GM11168 (cell line): ENCODE measurements at regions not wholly inside any gene's neighbourhood (a gene's known extent, or its start where the extent isn't known, plus 50 kb on each side); places are given as distances from the start of the nearest gene placed in this dataset.

Experiments
- in situ Hi-C: fragments of 300-500 bp; cut with MboI; formaldehyde crosslinking; loops from one replicate; pipeline ENCODE4 v1.12.0; 2022; ENCODE audit warnings: low sequenced_read_pairs; ENCODE audit not compliant: unreplicated experiment

GRCh38 chr3:44061961-44062360 is 179.7 kb upstream of the TOPAZ1 start:
- in situ Hi-C loops = no loop called here

DNA sequence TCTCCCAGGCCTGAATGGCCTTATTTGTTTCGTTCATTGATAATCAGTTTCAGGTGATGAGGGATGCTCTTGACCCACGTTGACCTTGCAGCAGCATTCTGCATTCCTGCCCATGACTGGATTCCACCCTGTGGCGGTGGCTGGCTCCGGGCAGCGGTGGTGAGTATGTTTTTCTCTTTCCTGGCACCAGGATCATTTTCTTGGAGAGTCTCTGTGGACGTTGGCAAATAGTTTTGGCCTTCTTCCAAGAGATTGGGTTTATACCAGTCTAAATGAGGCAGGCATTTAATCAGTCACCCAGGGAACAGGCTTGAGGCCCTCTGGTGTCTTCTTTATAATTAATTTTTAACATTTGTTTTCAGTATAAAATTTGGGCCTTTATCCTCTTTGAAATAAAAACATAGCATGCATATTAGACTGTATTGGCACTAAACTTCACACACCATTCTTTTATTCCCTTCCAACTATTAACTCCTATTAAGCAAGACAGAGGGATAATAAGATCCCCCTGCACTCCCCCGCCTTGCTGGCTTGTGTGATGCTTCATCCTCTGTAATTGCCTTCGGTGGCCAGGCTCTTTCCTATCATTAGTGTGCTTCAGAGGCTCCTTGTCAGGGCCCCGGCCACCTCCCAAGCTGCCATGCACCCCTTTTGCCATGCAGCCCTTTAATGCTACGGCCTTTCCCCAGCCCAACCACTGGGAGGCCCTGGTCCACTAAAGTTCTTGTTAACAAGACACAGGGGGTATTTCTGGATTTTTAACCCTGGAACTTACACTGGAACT is 176.2 kb upstream of the TOPAZ1 start:
- in situ Hi-C loops = no loop called here

- in situ Hi-C loops = no loop called here
Observed at GRCh38 chr3:44066806-44067205, 174.9 kb upstream of the TOPAZ1 start.

DNA sequence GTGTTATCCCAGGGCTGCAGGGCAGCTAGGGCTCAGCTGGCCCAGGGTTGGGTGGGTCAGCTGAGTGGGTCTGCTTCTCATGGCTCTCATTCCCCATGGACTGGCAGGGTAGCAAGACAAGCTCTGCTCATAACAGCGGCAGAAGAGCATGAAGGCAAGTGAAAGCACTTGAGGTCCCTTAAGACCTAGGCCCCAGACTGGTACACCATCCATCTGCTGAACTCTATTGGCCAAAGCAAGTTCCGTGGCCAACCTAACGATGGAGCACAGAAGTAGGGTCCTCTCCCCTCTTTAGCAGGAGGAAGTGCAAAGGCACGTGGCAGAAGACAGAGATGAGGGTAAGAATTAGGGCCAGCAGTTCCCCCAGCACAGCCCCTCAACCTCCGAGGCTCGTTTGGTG is 174.3 kb upstream of the TOPAZ1 start:
- in situ Hi-C loops = no loop called here

- in situ Hi-C loops = no loop called here
Observed at GRCh38 chr3:44068753-44069152, 172.9 kb upstream of the TOPAZ1 start.

DNA sequence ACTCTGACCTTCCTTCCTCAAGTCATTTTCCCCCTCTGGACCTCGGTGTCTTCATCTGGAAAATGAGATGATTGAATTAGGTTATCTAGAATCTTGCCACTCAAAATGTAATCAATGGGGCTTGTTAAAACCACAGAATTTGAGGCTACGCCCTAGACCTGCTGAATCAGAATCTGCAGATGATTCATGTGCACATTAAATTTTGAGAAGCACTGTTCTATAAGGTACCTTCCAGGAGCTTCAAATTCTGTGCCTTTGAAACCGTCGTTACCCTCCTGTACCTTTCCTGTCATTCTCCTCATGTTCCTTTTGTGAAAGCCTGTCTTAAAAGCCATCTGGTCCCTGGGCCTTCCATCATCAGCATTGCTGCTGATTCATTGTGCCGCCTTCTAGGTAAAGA is 172.4 kb upstream of the TOPAZ1 start:
- in situ Hi-C loops = no loop called here

DNA sequence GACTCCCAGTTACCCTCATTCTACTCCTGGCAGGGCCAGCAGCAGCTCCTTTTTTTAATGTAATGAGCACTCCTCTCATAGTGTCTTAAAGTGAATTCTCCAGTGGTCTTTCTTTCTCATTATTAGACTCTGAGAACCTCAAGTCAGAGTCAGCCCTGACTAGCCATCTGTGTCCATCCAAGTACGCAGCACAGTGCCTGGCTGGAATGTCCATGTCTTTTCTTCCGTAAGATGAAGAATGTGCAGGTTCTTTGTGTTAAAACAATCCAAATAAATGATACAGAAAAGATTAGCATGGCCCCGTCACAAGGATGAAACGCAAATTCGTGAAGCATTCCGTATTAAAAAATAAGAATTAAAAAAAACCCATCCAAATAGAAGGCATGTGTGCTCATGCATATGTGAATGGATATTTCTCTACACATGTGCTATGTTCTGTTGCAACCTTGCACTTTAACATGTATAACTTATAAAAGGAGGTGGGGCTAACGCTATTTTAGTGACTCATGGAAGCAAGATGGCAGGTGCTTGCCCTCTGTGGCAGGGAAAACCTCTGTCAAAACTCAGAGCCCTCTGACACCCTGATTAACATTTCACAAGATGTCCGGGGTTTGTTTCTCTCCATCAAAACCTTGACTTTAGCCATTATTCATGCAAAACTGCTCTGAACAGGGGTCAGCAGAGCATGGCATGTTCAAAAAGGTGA is 170.7 kb upstream of the TOPAZ1 start:
- in situ Hi-C loops = no loop called here

- in situ Hi-C loops = no loop called here
Observed at GRCh38 chr3:44072601-44073540, 168.8 kb upstream of the TOPAZ1 start.

- in situ Hi-C loops = no loop called here
Observed at GRCh38 chr3:44074181-44074580, 167.5 kb upstream of the TOPAZ1 start.

DNA sequence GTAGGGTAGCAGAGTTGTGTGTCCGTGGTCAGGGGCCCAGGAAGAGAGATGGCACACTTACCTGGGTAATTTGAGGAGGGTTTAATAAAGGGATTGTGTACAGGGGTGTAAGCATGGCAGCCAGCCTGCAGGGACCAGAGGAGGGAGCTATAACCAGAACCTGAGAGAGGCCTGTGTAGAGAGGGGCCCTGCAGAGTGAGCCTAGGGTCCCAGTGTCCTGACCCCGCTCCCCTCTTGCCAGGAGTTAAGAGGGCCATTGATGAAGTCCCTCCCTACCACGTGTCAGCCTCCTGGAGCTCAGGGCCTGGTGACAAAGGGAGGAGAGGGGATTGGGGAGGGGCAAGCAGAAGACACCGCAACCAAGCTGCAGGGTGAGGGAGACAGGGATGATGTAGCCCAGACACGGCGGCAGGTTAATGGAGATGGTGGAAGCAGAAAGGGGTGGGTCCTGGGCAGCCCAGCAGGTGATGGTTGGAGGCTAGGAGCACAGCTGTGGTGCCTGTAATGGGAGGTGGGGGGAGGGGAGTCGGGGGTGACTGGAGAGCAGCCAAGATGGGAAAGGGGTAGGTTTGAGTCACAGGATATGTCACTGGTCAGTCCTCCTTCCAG is 165.4 kb upstream of the TOPAZ1 start:
- in situ Hi-C loops = no loop called here

- in situ Hi-C loops = no loop called here
Observed at GRCh38 chr3:44077267-44077666, 164.4 kb upstream of the TOPAZ1 start.

- in situ Hi-C loops = no loop called here
Observed at GRCh38 chr3:44078863-44079262, 162.8 kb upstream of the TOPAZ1 start.

DNA sequence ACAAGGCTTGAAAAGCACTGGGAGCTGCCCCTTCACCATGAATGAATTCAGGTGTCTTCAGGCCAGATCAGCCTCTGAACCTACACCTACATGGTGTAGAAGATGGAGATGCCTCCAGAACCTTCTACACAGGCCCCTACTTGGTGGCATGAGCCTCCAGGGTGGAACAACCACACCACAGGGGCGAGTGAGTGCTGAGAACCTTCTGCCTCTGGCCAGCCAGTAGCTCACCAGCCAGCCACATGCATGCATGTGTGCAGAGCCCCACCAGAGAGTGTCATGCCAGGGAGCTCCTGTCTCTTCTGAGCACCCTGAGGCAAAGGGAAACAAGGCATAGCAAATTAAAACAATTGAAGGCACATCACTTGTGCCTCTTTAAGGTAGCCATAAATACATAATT is 161.8 kb upstream of the TOPAZ1 start:
- in situ Hi-C loops = no loop called here

DNA sequence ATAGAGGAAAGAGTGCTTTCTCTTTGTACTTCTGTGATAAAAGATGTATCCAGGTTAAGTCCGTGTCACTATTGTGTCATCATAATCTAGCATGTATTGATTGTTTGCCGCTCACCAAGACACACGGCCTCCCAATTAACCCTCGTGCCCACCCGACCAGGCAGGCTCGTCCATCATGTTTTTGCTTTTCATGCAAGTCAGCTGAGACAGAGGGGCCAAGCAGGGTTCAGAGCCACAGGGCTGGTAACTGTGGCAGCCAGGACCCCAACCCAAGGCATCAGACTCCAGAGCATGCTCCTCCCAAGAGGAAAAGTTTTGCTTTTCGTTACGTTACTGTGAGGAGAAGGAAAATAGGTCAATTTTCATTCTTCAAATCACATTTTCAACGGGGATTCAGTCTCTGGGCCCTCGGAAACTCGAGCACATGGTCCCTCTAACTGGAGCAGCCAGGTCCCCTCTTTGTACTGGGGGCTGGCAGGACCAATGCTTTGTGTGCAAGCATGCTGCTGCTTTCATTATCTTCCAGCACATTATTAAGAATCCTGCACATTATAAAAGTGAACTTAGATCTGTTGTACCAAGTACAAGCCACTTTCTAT is 161.1 kb upstream of the TOPAZ1 start:
- in situ Hi-C loops = no loop called here

- in situ Hi-C loops = no loop called here
Observed at GRCh38 chr3:44090036-44090435, 151.7 kb upstream of the TOPAZ1 start.

- in situ Hi-C loops = no loop called here
Observed at GRCh38 chr3:44092497-44092896, 149.2 kb upstream of the TOPAZ1 start.

- in situ Hi-C loops = no loop called here
Observed at GRCh38 chr3:44093531-44093930, 148.2 kb upstream of the TOPAZ1 start.

GRCh38 chr3:44098656-44099415 is 142.8 kb upstream of the TOPAZ1 start:
- in situ Hi-C loops = no loop called here
